Lung (tissue), 11 donors: ENCODE measurements at regions not wholly inside any gene's neighbourhood (a gene's known extent, or its start where the extent isn't known, plus 50 kb on each side); places are given as distances from the start of the nearest gene placed in this dataset.
"Not testable (repeated sequence)": the region's sequence is repeated elsewhere in the genome, so short reads cannot be mapped to it uniquely, and the experiment has no call there.

Source experiments
- ATAC-seq: fragments of 200-7000 bp; cut with Tn5 transposase; one replicate; pipeline ENCODE4 v1.9.1; 2020; ENCODE audit warnings: moderate number of reproducible peaks; ENCODE audit not compliant: insufficient read depth, low FRiP score
- DNase-seq, 3 donors: peaks; one replicate each; pipeline ENCODE4 v3.0.0-alpha.2; 2013 to 2017
- H3K27ac ChIP-seq, 2 donors: one replicate each; pipeline ENCODE4 v1.5.1; 2013; ENCODE audit warnings: mild to moderate bottlenecking in 2 of 2, moderate library complexity in 2 of 2, control low read depth in 1 of 2, inconsistent platforms in 1 of 2, low read depth in 1 of 2, low read length in 1 of 2
- H3K27me3 ChIP-seq, 3 donors: one replicate each; pipeline ENCODE4 v1.5.1; 2013; ENCODE audit warnings: low read length in 2 of 3; ENCODE audit not compliant: control insufficient read depth in 3 of 3, insufficient read depth in 3 of 3
- H3K36me3 ChIP-seq, 4 donors: one replicate each; pipeline ENCODE4 v1.5.1; 2013; ENCODE audit warnings: low read length in 4 of 4, mild to moderate bottlenecking in 1 of 4, moderate library complexity in 1 of 4; ENCODE audit not compliant: control insufficient read depth in 4 of 4, insufficient read depth in 4 of 4
- H3K4me1 ChIP-seq, 5 donors: one replicate each; pipeline ENCODE4 v1.5.1; 2013; ENCODE audit warnings: low read length in 5 of 5, mild to moderate bottlenecking in 2 of 5, moderate library complexity in 1 of 5; ENCODE audit not compliant: control insufficient read depth in 5 of 5, insufficient read depth in 5 of 5
- H3K4me3 ChIP-seq: one replicate; pipeline ENCODE4 v1.5.1; 2013; ENCODE audit warnings: mild to moderate bottlenecking, control low read depth, moderate library complexity
- H3K9ac ChIP-seq, 2 donors: one replicate each; pipeline ENCODE4 v1.5.1; 2013; ENCODE audit warnings: low read length in 2 of 2, control low read depth in 1 of 2; ENCODE audit not compliant: insufficient read depth in 1 of 2
- H3K9me3 ChIP-seq, 4 donors: one replicate each; pipeline ENCODE4 v1.5.1; 2013; ENCODE audit warnings: low read length in 3 of 4, mild to moderate bottlenecking in 1 of 4, moderate library complexity in 1 of 4; ENCODE audit not compliant: control insufficient read depth in 4 of 4, insufficient read depth in 3 of 4
- CTCF ChIP-seq: IDR thresholded peaks from 2 replicates; pipeline ENCODE4 v1.5.1; 2012; ENCODE audit warnings: mild to moderate bottlenecking; ENCODE audit errors: control extremely low read depth, extremely low read depth
- WGBS, 2 donors: extraction: QIAGEN DNeasy Blood & Tissue Kit; methylation state at CpG; one replicate each; pipeline ENCODE4 v1.1.7; 2013; 5-methylcytosine and 5-hydroxymethylcytosine counted together
- donor health status: control.
- donor health status: control.
- donor health status: Bipolar disorder and iron deficiency.
- donor health status: healthy.
- donor health status: DM: yes; HTN: yes; CAD: no.

- Histone ChIP-seq H3K27me3 (no peaks in the 10 kb centered on the region), H3K4me1 (no peaks in the 10 kb centered on the region), H3K36me3 (no peaks in the 10 kb centered on the region), H3K9me3 (no peaks in the 10 kb centered on the region), H3K9ac (no peak overlapping the region), H3K4me3 (no peak overlapping the region), H3K27ac (no peak overlapping the region)
- ATAC-seq, result no peak
- no peak for DNase-seq
- WGBS, 2 donors, result 61 to 67% methylated on average over 4 of the region's 4 CpGs
- TF ChIP-seq CTCF, result no peak
These were observed 97.4 kb downstream of the SMPDL3A start for GRCh38 chr6:122886481-122886880.

- Histone ChIP-seq H3K9me3 (no peaks in the 10 kb centered on the region), H3K9ac (no peak overlapping the region), H3K4me3 (no peak overlapping the region), H3K27ac (no peak overlapping the region), H3K4me1 (no peaks in the 10 kb centered on the region), H3K36me3 (no peaks in the 10 kb centered on the region), H3K27me3 (no peaks in the 10 kb centered on the region)
- DNase-seq, result no peak
- TF ChIP-seq CTCF, result no peak
- no peak for ATAC-seq
These were observed 98.9 kb downstream of the SMPDL3A start for GRCh38 chr6:122887941-122888340.

DNA sequence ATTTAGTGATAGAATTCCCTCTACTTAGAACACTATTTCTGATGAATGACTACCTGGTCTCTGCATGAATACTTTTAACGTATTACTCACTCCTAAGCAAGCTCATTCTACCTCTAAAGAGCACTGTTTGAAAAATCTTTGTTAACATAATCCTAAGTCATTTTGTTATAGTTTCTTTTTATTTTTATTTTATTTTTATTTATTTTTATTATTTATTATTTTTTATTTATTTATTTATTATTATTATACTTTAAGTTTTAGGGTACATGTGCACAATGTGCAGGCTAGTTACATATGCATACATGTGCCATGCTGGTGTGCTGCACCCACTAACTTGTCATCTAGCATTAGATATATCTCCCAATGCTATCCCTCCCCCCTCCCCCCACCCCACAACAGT is 99.6 kb downstream of the SMPDL3A start:
- WGBS, 2 donors, result 97 to 100% methylated on average over 1 of the region's 1 CpG
- not testable (repeated sequence) for ATAC-seq, H3K4me3 ChIP-seq

DNA sequence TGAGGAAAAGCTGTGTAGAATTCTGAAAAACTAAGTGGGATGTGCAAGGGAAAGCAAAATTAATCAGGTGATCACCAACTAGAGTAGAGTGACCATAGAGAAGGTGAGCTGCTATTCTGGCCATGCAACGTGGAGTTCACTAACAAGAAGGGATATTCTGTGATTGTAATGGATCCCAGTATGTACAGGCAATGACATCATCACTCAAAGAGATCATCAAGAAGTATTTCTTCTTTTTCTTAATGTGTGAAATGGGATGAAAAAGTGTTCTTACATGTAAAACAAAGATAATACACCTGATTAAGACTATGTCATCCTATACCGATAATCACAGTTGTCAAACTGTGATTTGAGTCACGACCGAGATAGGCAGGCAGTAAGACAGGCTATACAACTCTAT is 101.2 kb downstream of the SMPDL3A start:
- Histone ChIP-seq H3K36me3 (no peaks in the 10 kb centered on the region), H3K27me3 (no peaks in the 10 kb centered on the region), H3K9ac (no peak overlapping the region), H3K4me3 (no peak overlapping the region), H3K9me3 (no peaks in the 10 kb centered on the region), H3K4me1 (no peaks in the 10 kb centered on the region), H3K27ac (no peak overlapping the region)
- no peak for TF ChIP-seq CTCF
- DNase-seq (no peak), ATAC-seq (no peak)
- WGBS, 2 donors, result 84 to 88% methylated on average over 4 of the region's 4 CpGs

More for the DNA sequence above, 99.6 kb downstream of the SMPDL3A start:
- not testable (repeated sequence) for DNase-seq, H3K36me3 ChIP-seq, H3K9ac ChIP-seq, H3K27me3 ChIP-seq, H3K27ac ChIP-seq, H3K4me1 ChIP-seq, H3K9me3 ChIP-seq
